ENCODE measurements at regions not wholly inside any gene's neighbourhood (a gene's known extent, or its start where the extent isn't known, plus 50 kb on each side); places are given as distances from the start of the nearest gene placed in this dataset.
"Not testable (repeated sequence)": the region's sequence is repeated elsewhere in the genome, so short reads cannot be mapped to it uniquely, and the experiment has no call there.

DNA sequence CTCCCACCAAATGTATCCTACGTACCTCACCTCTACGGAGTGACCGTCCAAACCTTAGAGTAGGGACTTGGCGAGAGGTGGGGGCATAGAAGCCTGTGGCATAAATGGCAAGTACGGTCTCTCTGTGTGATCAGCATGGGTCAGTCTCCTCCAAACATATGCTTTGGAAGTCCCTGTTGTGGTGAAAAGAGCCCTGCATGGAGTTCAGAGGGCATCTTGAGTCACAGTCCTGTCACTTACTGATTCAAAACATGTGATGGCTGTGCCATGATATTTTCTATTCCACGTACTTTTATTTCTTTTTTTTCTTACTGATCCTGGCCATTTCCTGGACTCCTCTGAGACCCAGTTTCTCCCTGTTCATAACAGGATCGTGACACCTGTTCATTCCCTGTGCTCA is 67.5 kb upstream of the CEP85L start:
- no peak for DNase-seq

DNA sequence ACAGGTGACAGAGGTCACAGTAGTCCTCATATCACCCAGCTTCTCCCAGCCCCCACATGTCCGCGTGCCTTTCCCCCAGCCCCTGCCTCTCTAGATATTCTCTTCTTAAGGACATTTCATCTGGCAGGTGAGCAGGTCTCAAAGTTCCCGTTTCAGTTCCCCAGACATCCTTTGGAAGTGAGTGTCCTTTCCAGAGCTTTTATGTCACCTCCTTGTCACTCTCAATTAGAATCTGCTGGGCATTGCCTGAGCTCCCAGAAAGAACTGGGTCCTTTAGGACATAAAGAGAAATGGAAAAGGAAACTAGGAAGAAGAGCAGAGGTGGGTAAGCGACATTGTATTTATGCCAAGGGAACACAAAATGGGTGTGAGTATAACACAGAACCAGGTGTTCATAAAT is 66.9 kb upstream of the CEP85L start:
- DNase-seq: no peak

GRCh38 chr6:118717106-118717505 is 65.7 kb upstream of the CEP85L start:
- DNase-seq: no peak

- DNase-seq: not testable (repeated sequence)
Observed at GRCh38 chr6:118715907-118716306, 64.5 kb upstream of the CEP85L start.

GRCh38 chr6:118715376-118715775 is 64.0 kb upstream of the CEP85L start:
- DNase-seq: no peak

- DNase-seq: no peak
Observed at GRCh38 chr6:118714756-118715155, 63.4 kb upstream of the CEP85L start.

DNA sequence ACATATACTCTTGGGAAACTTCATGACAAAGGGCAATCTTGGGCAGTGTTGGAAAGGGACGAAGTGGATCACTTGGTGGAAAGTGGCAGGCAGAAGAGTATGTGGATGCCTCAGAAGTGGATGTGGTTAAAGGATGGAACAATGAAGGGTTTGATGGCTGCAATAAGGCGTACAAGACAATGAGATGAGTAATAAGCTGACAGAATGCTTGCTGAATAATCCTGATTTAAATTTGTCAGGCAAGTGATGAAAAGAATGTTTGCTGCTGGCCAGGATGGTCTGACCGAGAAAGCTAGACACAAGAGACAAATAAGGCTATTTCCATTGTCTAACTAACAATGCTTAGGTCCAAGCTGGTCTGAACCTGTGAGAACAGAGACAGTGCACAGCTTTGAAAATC is 61.6 kb upstream of the CEP85L start:
- peak in 1 of 3 experiments; percentile 16 for DNase-seq

DNA sequence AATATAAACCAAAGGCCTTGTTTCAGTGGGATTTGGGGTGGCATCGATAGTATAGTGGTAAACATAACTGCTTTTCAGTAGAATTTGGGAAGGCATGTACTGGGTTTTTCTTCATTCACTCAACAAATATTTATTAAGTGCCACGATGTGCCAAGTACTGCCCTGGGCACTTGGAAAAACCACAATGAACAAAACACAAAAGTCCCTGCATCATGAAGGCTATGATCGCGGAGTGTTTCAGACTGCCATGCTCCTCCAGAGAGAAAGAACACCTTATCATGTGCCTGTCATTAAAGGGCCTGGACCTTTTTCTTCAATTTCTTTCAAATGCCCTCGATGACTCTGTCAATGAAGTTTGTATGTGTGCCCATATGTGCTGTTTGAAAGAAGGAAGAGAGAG is 59.2 kb upstream of the CEP85L start:
- DNase-seq: no peak

DNA sequence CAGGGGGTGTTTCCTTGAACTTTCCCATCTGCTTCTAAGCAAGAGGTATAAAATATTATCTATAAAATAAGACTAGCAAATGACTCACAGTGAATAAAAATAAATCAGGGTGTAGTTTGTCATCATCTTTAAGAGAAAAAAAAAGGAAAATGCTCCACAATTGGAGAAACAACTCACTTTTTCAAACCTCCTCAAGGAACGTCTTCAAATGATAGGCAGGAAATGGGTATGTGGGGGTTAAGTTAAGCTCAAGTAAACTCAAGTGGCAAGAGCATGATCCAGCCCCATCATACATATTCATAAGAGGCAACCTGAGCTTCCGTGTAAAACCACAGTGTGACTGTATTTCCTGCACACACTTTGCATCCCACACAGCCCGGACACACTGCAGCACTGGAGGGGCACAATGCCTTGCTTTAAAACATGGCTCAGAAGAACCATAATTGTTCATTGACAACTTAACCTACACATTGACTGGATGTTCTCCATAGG is 58.5 kb upstream of the CEP85L start:
- peak in 1 of 3 experiments; percentile 72 for DNase-seq

DNA sequence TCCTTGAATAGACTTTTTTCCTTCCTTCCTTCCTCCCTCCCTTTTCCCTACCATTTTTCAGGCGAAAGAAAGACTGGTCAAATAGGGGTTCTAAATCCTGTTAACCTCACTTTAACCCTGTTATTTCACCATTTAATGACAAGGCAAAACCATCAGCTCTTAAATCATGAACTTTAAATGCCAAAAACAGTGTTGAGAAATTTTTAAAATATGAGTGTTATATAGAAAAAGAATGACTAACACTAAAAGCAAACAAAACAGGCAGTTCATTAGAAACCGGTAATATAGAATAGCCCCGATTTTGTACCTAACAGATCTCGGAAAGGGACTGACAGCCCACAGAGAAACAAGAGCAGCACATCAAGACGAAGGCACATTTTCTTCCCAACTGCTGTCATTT is 57.4 kb upstream of the CEP85L start:
- DNase-seq: no peak

DNA sequence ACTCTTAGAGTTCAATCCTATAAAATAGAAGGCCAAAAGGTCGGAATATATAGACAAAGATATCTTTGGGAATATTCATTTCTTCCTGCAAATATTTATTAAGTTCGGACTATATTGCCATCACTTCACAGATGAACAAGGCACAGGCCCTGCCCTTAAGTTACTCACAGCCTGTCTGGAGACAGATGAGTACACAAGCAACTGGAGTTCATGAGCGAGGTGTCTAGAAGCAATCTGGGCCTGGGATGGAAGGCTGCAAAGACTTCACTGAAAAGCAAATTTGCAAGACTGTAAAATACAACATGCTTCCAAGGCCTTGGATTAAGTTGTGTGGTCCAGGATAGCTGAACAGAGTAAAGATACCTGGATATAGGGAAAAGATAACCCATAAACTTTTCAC is 56.7 kb upstream of the CEP85L start:
- DNase-seq: no peak

DNA sequence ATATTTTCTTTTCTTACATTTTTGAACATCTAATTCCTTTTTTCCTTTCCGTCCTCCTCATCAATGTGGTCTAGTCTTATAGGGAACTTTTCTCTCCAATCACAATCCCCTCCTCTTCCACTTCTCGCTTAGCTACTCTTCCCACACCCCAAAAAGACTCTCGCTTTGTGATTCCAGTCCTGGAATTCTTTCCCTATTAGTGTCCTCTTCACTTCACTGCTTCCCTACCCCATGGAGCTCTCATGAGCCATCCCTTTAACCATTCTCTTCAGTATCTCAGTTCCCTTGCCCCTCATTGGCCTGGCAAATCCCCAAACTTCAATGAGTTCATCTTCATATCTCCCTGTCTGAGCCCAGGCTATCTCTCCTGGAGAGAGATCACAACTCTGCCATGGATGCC is 55.3 kb upstream of the CEP85L start:
- no peak for DNase-seq

GRCh38 chr6:118705544-118706491 is 54.4 kb upstream of the CEP85L start:
- DNase-seq: no peak

- no peak for DNase-seq
Observed at GRCh38 chr6:118704915-118705314, 53.5 kb upstream of the CEP85L start.

DNA sequence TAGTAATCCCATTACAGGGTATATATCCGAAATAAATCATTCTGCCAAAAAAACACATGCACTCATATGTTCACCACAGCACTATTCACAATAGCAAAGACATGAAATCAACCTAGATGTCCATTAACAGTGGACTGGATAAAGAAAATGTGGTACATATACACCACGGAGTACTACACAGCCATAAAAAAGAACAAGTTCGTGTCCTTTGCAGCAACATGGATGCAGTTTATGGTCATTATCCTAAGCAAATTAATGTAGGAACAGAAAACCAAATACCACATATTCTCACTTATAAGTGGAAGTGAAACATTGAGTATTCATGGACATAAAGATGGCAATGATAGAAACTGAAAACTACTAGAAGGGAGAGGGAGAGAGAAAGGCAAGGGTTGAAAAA is 49.9 kb upstream of the CEP85L start:
- DNase-seq: not testable (repeated sequence)

Measured in NCI-H1417 (cell line).